SK-N-SH treated with all-trans-retinoic acid at 6 μM for 48 hours (cell line): ENCODE measurements at regions not wholly inside any gene's neighbourhood (a gene's known extent, or its start where the extent isn't known, plus 50 kb on each side); places are given as distances from the start of the nearest gene placed in this dataset.

Source experiments
- ARNTL ChIP-seq: fragments of 450-650 bp; formaldehyde crosslinking; IDR thresholded peaks from 2 replicates; pipeline ENCODE4 v1.5.0; 2020; ENCODE audit warnings: low read depth, mild to moderate bottlenecking, moderate library complexity, borderline replicate concordance
- CREB5 ChIP-seq: fragments of 250-450 bp; sonication (Bioruptor Pico); IDR thresholded peaks from 2 replicates; pipeline ENCODE4 v1.5.1; 2020; ENCODE audit warnings: low read depth, mild to moderate bottlenecking, moderate library complexity
- CSDC2 ChIP-seq: fragments of 250-450 bp; sonication (Bioruptor Pico); IDR thresholded peaks from 2 replicates; pipeline ENCODE4 v1.5.0; 2020; ENCODE audit warnings: mild to moderate bottlenecking, moderate library complexity
- ESRRG ChIP-seq: fragments of 250-450 bp; sonication (Bioruptor Pico); IDR thresholded peaks from 2 replicates; pipeline ENCODE4 v1.6.1; 2021; ENCODE audit warnings: mild to moderate bottlenecking
- GLIS3 ChIP-seq: fragments of 250-450 bp; sonication (Bioruptor Pico); IDR thresholded peaks from 2 replicates; pipeline ENCODE4 v1.5.0; 2020; ENCODE audit warnings: mild to moderate bottlenecking, moderate library complexity
- OSR1 ChIP-seq: fragments of 250-450 bp; sonication (Bioruptor Pico); IDR thresholded peaks from 2 replicates; pipeline ENCODE4 v1.8.0; 2022; ENCODE audit warnings: moderate library complexity, mild to moderate bottlenecking, inconsistent platforms
- RARB ChIP-seq: fragments of 250-450 bp; sonication (Bioruptor Pico); IDR thresholded peaks from 2 replicates; pipeline ENCODE4 v1.8.0; 2021; ENCODE audit warnings: mild to moderate bottlenecking, moderate library complexity
- TOX ChIP-seq: fragments of 250-450 bp; sonication (Bioruptor Pico); IDR thresholded peaks from 2 replicates; pipeline ENCODE4 v1.8.0; 2021; ENCODE audit warnings: mild to moderate bottlenecking, moderate library complexity, borderline replicate concordance
- TSHZ2 ChIP-seq: fragments of 250-450 bp; sonication (Bioruptor Pico); IDR thresholded peaks from 2 replicates; pipeline ENCODE4 v1.5.0; 2020; ENCODE audit warnings: mild to moderate bottlenecking, moderate library complexity
- ZFP3 ChIP-seq: fragments of 250-450 bp; sonication (Bioruptor Pico); IDR thresholded peaks from 2 replicates; pipeline ENCODE4 v1.5.0; 2020; ENCODE audit warnings: mild to moderate bottlenecking, moderate library complexity
- ZFP30 ChIP-seq: fragments of 450-650 bp; formaldehyde crosslinking; IDR thresholded peaks from 2 replicates; pipeline ENCODE4 v1.5.0; 2022; ENCODE audit warnings: mild to moderate bottlenecking, moderate library complexity
- TF ChIP-seq, protein P1 (sequence below): fragments of 250-450 bp; sonication (Bioruptor Pico); IDR thresholded peaks from 2 replicates; pipeline ENCODE4 v1.5.1; 2021; ENCODE audit warnings: mild to moderate bottlenecking, moderate library complexity

DNA sequence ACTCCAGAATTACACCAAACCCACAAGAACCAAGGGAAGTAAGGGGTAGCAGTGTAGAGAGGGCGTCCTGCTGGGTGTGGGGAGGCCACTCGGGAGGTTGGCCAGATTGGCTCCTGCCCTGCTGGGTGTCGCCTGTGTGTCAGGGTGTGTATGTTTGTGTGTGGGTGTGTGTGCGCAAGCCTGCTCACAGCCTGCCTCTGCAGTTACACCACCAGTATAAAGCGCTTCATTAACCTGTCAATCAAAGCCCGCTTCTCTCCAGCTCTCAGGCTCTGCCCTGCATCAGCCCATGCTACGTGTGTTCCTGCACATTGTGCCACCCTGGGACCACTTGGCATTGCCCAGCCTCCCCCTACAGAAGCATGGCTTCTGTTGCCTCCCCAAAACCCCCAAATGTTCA is 83.3 kb upstream of the PAX2 start:
- TF ChIP-seq TSHZ2 (CRISPR knock-in tag) (no peak), CREB5 (CRISPR knock-in tag) (no peak), ZFP3 (CRISPR knock-in tag) (no peak), ZFP30 (CRISPR knock-in tag) (no peak), ARNTL (CRISPR knock-in tag) (no peak), GLIS3 (CRISPR knock-in tag) (no peak), ESRRG (CRISPR knock-in tag) (no peak), TOX (no peak), CSDC2 (CRISPR knock-in tag) (no peak), OSR1 (no peak), RARB (CRISPR knock-in tag) (no peak)
- TF ChIP-seq, protein P1, sequence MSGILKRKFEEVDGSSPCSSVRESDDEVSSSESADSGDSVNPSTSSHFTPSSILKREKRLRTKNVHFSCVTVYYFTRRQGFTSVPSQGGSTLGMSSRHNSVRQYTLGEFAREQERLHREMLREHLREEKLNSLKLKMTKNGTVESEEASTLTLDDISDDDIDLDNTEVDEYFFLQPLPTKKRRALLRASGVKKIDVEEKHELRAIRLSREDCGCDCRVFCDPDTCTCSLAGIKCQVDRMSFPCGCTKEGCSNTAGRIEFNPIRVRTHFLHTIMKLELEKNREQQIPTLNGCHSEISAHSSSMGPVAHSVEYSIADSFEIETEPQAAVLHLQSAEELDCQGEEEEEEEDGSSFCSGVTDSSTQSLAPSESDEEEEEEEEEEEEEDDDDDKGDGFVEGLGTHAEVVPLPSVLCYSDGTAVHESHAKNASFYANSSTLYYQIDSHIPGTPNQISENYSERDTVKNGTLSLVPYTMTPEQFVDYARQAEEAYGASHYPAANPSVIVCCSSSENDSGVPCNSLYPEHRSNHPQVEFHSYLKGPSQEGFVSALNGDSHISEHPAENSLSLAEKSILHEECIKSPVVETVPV, result no peak
